Gastrocnemius medialis (tissue), 4 donors: ENCODE measurements at regions not wholly inside any gene's neighbourhood (a gene's known extent, or its start where the extent isn't known, plus 50 kb on each side); places are given as distances from the start of the nearest gene placed in this dataset.

Experiments
- CTCF ChIP-seq, 5 experiments: fragments of 450-650 bp in 3 of 5; fragments of 200-600 bp in 2 of 5; sonication (generic) in 2 of 5; IDR thresholded peaks in 4 of 5; conservative IDR thresholded peaks in 1 of 5; 1 replicate in 4 of 5; 2 replicates in 1 of 5; pipeline ENCODE4 v1.5.1; 2016 to 2019; ENCODE audit warnings: antibody characterized with exemption in 5 of 5, mild to moderate bottlenecking in 3 of 5, moderate library complexity in 3 of 5
- POLR2A ChIP-seq, 2 donors: fragments of 450-650 bp; IDR thresholded peaks; one replicate each; pipeline ENCODE4 v1.6.1; 2017; ENCODE audit warnings: antibody characterized with exemption in 2 of 2, mild to moderate bottlenecking in 2 of 2, moderate library complexity in 2 of 2

GRCh38 chr7:88366845-88367244 is 60.2 kb upstream of the STEAP4 start:
- no peak for TF ChIP-seq CTCF (IDR thresholded peaks at IDR 0.05 in 4 of 5, conservative IDR thresholded peaks at IDR 0.05 in 1 of 5)
- no peak for TF ChIP-seq POLR2A (IDR thresholded peaks at IDR 0.05)
